ENCODE measurements at regions not wholly inside any gene's neighbourhood (a gene's known extent, or its start where the extent isn't known, plus 50 kb on each side); places are given as distances from the start of the nearest gene placed in this dataset.

GRCh38 chr6:126202707-126203106 lies 137.2 kb upstream of the CENPW start:
- WGBS = 60% methylated on average over 2 of the region's 2 CpGs
- Histone ChIP-seq H3K27me3 (replicated peaks; ENCODE audit: insufficient read depth) (no peaks in the 10 kb centered on the region), H3K4me1 (replicated peaks) (no peaks in the 10 kb centered on the region), H3K4me3 (no peak overlapping the region), H3K27ac (no peak overlapping the region), H3K9me3 (no peaks in the 10 kb centered on the region), H3K36me3 (no peaks in the 10 kb centered on the region)
- intact Hi-C loops (cut with DNase I) = no loop called here
- no peak for DNase-seq (ENCODE audit: low spot score)
- TF ChIP-seq, protein P1, sequence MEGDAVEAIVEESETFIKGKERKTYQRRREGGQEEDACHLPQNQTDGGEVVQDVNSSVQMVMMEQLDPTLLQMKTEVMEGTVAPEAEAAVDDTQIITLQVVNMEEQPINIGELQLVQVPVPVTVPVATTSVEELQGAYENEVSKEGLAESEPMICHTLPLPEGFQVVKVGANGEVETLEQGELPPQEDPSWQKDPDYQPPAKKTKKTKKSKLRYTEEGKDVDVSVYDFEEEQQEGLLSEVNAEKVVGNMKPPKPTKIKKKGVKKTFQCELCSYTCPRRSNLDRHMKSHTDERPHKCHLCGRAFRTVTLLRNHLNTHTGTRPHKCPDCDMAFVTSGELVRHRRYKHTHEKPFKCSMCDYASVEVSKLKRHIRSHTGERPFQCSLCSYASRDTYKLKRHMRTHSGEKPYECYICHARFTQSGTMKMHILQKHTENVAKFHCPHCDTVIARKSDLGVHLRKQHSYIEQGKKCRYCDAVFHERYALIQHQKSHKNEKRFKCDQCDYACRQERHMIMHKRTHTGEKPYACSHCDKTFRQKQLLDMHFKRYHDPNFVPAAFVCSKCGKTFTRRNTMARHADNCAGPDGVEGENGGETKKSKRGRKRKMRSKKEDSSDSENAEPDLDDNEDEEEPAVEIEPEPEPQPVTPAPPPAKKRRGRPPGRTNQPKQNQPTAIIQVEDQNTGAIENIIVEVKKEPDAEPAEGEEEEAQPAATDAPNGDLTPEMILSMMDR (IDR thresholded peaks at IDR 0.05) = no peak
- TF ChIP-seq POLR2AphosphoS5 (IDR thresholded peaks at IDR 0.05) = no peak
- no peak for TF ChIP-seq POLR2A (IDR thresholded peaks at IDR 0.05)

DNA sequence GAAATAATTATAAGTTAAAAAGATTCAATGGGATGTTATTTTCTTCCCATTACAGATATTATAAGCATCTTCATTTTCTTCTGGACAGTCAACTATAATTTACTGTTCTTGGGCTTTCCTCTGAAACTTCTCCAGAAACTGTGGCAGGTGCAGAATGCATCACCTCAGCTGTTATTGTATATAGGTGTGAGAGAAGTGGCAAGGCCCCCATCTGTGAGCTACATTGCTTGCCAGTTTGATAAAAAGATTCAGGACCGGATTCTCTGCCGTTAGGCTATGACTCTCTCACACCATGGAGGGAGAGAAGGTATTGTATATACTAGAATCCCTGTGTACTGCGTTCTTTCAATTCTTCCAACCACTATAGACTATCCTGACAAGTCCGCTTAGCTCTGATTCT lies 135.8 kb upstream of the CENPW start:
- intact Hi-C loops (cut with DNase I) = no loop called here
- Histone ChIP-seq H3K9me3 (no peaks in the 10 kb centered on the region), H3K27ac (no peak overlapping the region), H3K4me1 (replicated peaks) (no peaks in the 10 kb centered on the region), H3K27me3 (replicated peaks; ENCODE audit: insufficient read depth) (no peaks in the 10 kb centered on the region), H3K36me3 (no peaks in the 10 kb centered on the region), H3K4me3 (no peak overlapping the region)
- no peak for DNase-seq (ENCODE audit: low spot score)
- TF ChIP-seq POLR2A (IDR thresholded peaks at IDR 0.05) (no peak), POLR2AphosphoS5 (IDR thresholded peaks at IDR 0.05) (no peak)
- TF ChIP-seq, protein P1 (IDR thresholded peaks at IDR 0.05) = no peak
- 83% methylated on average over 4 of the region's 4 CpGs for WGBS

GRCh38 chr6:126204598-126204997 lies 135.3 kb upstream of the CENPW start:
- no peaks in the 10 kb centered on the region for H3K9me3 ChIP-seq
- no peaks in the 10 kb centered on the region for H3K36me3 ChIP-seq
- no peak overlapping the region for H3K4me3 ChIP-seq
- H3K27me3 ChIP-seq (replicated peaks; ENCODE audit: insufficient read depth) = no peaks in the 10 kb centered on the region
- intact Hi-C loops (cut with DNase I) = no loop called here
- no peaks in the 10 kb centered on the region for H3K4me1 ChIP-seq (replicated peaks)
- TF ChIP-seq, protein P1 (IDR thresholded peaks at IDR 0.05) = no peak
- TF ChIP-seq POLR2AphosphoS5 (IDR thresholded peaks at IDR 0.05) (no peak), POLR2A (IDR thresholded peaks at IDR 0.05) (no peak)
- no peak for DNase-seq (ENCODE audit: low spot score)
- no peak overlapping the region for H3K27ac ChIP-seq

DNA sequence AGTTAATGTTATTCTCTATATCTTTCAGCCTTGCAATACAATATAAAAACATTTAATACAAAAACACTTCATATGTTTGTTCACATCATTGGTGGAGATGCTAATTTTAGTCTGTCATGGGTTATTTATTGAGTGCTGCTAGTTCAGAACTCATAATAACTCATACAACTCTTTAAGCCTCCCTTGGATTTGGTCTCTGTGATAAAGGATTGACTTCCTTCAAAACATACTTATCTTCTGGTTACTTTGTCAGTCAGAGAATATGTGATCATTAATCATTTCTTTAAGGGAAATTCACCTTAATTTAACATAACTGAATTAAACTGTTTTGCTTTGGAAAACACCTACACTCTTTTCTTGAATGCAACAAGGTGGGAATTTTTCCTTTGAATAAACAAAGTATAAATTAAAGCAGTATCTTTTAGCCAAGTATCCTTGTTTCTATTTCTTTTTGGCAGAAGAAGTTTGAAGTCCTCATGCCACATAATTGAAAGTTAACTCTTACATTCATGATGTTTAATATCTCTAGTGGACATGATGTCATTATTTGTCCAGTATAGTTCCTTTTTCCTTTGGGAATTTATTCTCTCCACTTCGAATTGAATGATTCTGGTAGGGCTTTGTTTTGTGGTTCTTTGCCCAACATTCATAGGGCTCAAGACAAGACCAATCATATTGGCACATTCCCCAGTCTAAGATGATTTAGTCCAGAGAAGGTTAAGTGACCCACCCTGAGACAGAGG lies 133.2 kb upstream of the CENPW start:
- 72% methylated on average over 1 of the region's 1 CpG for WGBS
- no peak for DNase-seq (ENCODE audit: low spot score)
- intact Hi-C loops (cut with DNase I) = no loop called here

DNA sequence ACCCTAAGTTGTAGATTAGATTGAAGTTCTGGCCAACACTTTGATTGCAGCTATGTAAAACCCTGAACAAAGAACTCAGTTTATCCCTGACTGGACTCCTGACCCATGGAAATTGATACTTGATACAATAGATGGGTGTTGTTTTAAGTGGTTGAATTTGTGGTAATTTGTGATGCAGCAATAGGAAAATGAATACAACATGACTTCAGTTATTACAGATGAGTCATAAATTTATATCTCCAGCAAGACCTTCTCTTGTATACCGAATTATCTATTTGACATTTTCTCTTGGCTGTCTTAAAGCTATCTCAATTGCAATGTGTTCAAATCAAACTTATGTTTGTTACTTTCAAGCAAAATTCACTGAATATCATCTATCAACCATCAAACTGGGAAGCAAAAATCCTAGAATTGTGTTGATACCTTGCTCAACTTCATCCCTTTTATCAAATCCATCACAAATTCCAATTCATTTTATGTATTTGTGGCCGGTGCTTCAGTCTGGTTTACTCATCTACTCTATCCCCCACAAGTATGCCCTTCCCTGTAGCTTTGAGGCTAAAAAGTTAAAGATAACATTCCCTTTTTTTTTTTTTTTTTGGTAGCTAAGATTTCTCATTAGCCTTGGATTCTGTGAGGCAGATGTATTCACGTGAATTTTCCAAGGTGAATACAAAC lies 129.4 kb upstream of the CENPW start:
- DNase-seq (ENCODE audit: low spot score) = no peak
- H3K36me3 ChIP-seq = no peaks in the 10 kb centered on the region
- H3K27ac ChIP-seq = no peak overlapping the region
- WGBS = 83% methylated on average over 3 of the region's 3 CpGs
- no peak for TF ChIP-seq POLR2A (IDR thresholded peaks at IDR 0.05)
- no peak for TF ChIP-seq POLR2AphosphoS5 (IDR thresholded peaks at IDR 0.05)
- TF ChIP-seq, protein P1 (IDR thresholded peaks at IDR 0.05) = no peak
- no peaks in the 10 kb centered on the region for H3K27me3 ChIP-seq (replicated peaks; ENCODE audit: insufficient read depth)
- H3K9me3 ChIP-seq = no peaks in the 10 kb centered on the region
- no peaks in the 10 kb centered on the region for H3K4me1 ChIP-seq (replicated peaks)
- intact Hi-C loops (cut with DNase I) = no loop called here
- no peak overlapping the region for H3K4me3 ChIP-seq

More for the DNA sequence above, 133.2 kb upstream of the CENPW start:
- TF ChIP-seq POLR2A (IDR thresholded peaks at IDR 0.05) = no peak
- H3K4me1 ChIP-seq (replicated peaks) = no peaks in the 10 kb centered on the region
- H3K27me3 ChIP-seq (replicated peaks; ENCODE audit: insufficient read depth) = no peaks in the 10 kb centered on the region
- no peak overlapping the region for H3K27ac ChIP-seq
- no peak overlapping the region for H3K4me3 ChIP-seq
- no peaks in the 10 kb centered on the region for H3K9me3 ChIP-seq
- no peaks in the 10 kb centered on the region for H3K36me3 ChIP-seq
